Glutamatergic neuron (in vitro differentiated cells): ENCODE measurements at regions not wholly inside any gene's neighbourhood (a gene's known extent, or its start where the extent isn't known, plus 50 kb on each side); places are given as distances from the start of the nearest gene placed in this dataset.

ENCODE experiments used
- DNase-seq: peaks from one replicate; pipeline ENCODE4 v3.0.0; 2022
- H3K27ac Mint-ChIP-seq: one replicate; pipeline ENCODE4 v1.8.0; 2020; ENCODE audit warnings: mild to moderate bottlenecking, mixed read lengths, inconsistent platforms; ENCODE audit not compliant: unreplicated experiment
- H3K27me3 Mint-ChIP-seq: one replicate; pipeline ENCODE4 v1.8.0; 2020; ENCODE audit warnings: mild to moderate bottlenecking, moderate library complexity, mixed read lengths, inconsistent platforms; ENCODE audit not compliant: unreplicated experiment
- H3K36me3 Mint-ChIP-seq: one replicate; pipeline ENCODE4 v1.8.0; 2020; ENCODE audit warnings: mild to moderate bottlenecking, mixed read lengths, inconsistent platforms; ENCODE audit not compliant: unreplicated experiment
- H3K4me1 Mint-ChIP-seq: one replicate; pipeline ENCODE4 v1.8.0; 2020; ENCODE audit warnings: mild to moderate bottlenecking, low read depth, mixed read lengths, inconsistent platforms; ENCODE audit not compliant: unreplicated experiment
- H3K4me3 Mint-ChIP-seq: one replicate; pipeline ENCODE4 v1.8.0; 2020; ENCODE audit warnings: mild to moderate bottlenecking, mixed read lengths, inconsistent platforms; ENCODE audit not compliant: unreplicated experiment
- H3K9me3 Mint-ChIP-seq: one replicate; pipeline ENCODE4 v1.8.0; 2020; ENCODE audit warnings: mild to moderate bottlenecking, moderate library complexity, mixed read lengths, inconsistent platforms; ENCODE audit not compliant: unreplicated experiment
- TF ChIP-seq, protein P1 (sequence below): fragments of 200-600 bp; sonication (generic); IDR thresholded peaks from one replicate; pipeline ENCODE4 v1.5.0; 2021; ENCODE audit not compliant: partially characterized antibody, unreplicated experiment

DNA sequence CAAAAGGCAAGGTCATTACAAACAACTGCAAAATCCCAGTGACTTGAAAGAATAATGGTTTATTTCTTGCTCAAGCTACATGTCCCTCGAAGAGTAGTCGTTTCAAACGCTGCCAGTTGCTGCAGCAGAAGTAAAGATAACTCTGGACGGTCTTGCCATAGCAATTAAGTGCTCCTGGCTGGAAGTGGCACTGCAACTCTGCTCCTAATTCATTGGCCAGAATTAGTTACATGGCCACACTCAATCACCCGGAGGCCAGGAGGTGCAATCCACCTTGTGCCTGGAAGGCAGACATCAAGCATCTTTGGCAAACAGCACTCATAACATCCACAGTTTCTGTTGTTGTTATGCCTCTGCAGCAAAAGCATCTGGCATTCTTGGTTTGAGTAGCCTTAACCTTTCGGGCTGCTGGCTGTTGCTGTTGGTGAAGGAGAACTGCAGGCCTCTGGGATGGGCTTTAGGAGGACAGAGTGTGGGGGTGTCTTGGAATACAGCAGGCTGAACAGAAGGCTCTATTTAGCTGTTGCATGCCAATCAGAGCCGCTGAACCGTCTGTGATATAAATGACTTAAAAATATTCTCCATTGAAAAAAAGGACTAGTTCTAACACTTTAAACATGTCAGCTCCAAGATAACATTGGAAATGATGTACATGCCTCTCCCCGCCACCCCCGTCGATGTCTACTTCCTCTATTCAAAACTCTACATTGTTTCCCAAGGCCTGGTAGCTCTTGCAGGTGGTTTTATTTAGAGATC is 123.5 kb upstream of the DYRK2 start:
- TF ChIP-seq, protein P1, sequence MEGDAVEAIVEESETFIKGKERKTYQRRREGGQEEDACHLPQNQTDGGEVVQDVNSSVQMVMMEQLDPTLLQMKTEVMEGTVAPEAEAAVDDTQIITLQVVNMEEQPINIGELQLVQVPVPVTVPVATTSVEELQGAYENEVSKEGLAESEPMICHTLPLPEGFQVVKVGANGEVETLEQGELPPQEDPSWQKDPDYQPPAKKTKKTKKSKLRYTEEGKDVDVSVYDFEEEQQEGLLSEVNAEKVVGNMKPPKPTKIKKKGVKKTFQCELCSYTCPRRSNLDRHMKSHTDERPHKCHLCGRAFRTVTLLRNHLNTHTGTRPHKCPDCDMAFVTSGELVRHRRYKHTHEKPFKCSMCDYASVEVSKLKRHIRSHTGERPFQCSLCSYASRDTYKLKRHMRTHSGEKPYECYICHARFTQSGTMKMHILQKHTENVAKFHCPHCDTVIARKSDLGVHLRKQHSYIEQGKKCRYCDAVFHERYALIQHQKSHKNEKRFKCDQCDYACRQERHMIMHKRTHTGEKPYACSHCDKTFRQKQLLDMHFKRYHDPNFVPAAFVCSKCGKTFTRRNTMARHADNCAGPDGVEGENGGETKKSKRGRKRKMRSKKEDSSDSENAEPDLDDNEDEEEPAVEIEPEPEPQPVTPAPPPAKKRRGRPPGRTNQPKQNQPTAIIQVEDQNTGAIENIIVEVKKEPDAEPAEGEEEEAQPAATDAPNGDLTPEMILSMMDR, result no peak
- DNase-seq, result no peak
- Mint-ChIP-seq H3K9me3 (no peaks in the 10 kb centered on the region), H3K27me3 (no peaks in the 10 kb centered on the region), H3K4me1 (no peaks in the 10 kb centered on the region), H3K4me3 (no peak overlapping the region), H3K36me3 (no peaks in the 10 kb centered on the region), H3K27ac (no peak overlapping the region)

DNA sequence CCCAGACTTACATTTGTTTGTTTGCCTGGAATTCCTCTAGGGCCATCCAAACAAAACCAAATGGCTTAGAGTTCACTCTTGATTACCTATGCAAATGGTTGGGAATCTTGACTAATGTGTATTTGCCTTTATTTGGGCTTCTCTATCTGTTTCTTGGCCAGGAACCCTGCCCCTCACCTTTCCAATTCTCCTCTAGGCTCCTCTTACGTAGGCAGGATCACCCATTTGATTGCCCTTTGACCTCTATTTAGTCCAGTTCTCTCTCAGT is 123.0 kb upstream of the DYRK2 start:
- no peak for DNase-seq
- Mint-ChIP-seq H3K9me3 (no peaks in the 10 kb centered on the region), H3K4me3 (no peak overlapping the region), H3K27ac (no peak overlapping the region), H3K27me3 (no peaks in the 10 kb centered on the region), H3K36me3 (no peaks in the 10 kb centered on the region), H3K4me1 (no peaks in the 10 kb centered on the region)
- TF ChIP-seq, protein P1, result no peak

GRCh38 chr12:67526129-67526528 is 122.4 kb upstream of the DYRK2 start:
- Mint-ChIP-seq H3K4me3 (no peak overlapping the region), H3K27ac (no peak overlapping the region)

GRCh38 chr12:67531051-67531450 is 117.5 kb upstream of the DYRK2 start:
- no peak overlapping the region for H3K27ac Mint-ChIP-seq
- H3K4me3 Mint-ChIP-seq, result no peak overlapping the region
- TF ChIP-seq, protein P1, result no peak
- H3K9me3 Mint-ChIP-seq, result no peaks in the 10 kb centered on the region
- DNase-seq, result no peak
- H3K27me3 Mint-ChIP-seq, result no peaks in the 10 kb centered on the region
- no peaks in the 10 kb centered on the region for H3K36me3 Mint-ChIP-seq
- no peaks in the 10 kb centered on the region for H3K4me1 Mint-ChIP-seq

More at GRCh38 chr12:67526129-67526528, 122.4 kb upstream of the DYRK2 start:
- TF ChIP-seq, protein P1, result no peak
- no peaks in the 10 kb centered on the region for H3K4me1 Mint-ChIP-seq
- no peaks in the 10 kb centered on the region for H3K27me3 Mint-ChIP-seq
- DNase-seq, result no peak
- no peaks in the 10 kb centered on the region for H3K36me3 Mint-ChIP-seq
- no peaks in the 10 kb centered on the region for H3K9me3 Mint-ChIP-seq

DNA sequence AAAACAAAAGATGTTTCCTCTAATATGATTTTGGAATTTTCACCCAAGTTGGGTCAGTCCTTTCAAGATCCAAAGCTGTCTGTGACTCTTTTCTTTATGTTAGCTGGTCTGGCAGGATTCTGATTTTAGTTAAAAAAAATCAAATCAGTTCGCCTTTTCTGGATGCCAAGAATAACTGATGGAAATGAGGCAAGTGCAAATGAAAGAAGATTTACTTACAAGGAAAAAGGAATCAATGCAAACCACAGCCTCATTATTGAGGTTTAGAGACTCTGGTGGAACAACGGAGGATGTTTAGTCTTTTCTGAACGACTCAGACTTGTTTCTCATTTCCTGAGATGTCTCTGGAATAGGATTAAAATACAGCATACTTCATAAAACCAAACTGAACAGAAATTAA is 117.0 kb upstream of the DYRK2 start:
- DNase-seq, result no peak
- TF ChIP-seq, protein P1, result no peak

More for the DNA sequence above, 117.0 kb upstream of the DYRK2 start:
- Mint-ChIP-seq H3K9me3 (no peaks in the 10 kb centered on the region), H3K27me3 (no peaks in the 10 kb centered on the region), H3K4me1 (no peaks in the 10 kb centered on the region), H3K4me3 (no peak overlapping the region), H3K36me3 (no peaks in the 10 kb centered on the region), H3K27ac (no peak overlapping the region)
